ENCODE measurements at regions not wholly inside any gene's neighbourhood (a gene's known extent, or its start where the extent isn't known, plus 50 kb on each side); places are given as distances from the start of the nearest gene placed in this dataset.

GRCh38 chr13:86673931-86674431 lies 874.8 kb upstream of the SLITRK6 start:
- ATAC-seq: no peak
- TF ChIP-seq, protein P1, sequence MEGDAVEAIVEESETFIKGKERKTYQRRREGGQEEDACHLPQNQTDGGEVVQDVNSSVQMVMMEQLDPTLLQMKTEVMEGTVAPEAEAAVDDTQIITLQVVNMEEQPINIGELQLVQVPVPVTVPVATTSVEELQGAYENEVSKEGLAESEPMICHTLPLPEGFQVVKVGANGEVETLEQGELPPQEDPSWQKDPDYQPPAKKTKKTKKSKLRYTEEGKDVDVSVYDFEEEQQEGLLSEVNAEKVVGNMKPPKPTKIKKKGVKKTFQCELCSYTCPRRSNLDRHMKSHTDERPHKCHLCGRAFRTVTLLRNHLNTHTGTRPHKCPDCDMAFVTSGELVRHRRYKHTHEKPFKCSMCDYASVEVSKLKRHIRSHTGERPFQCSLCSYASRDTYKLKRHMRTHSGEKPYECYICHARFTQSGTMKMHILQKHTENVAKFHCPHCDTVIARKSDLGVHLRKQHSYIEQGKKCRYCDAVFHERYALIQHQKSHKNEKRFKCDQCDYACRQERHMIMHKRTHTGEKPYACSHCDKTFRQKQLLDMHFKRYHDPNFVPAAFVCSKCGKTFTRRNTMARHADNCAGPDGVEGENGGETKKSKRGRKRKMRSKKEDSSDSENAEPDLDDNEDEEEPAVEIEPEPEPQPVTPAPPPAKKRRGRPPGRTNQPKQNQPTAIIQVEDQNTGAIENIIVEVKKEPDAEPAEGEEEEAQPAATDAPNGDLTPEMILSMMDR (IDR thresholded peaks at IDR 0.05): no peak
- no peak for DNase-seq
- Histone ChIP-seq H3K4me1 (no peaks in the 10 kb centered on the region), H3K27ac (no peak overlapping the region), H3K4me3 (no peak overlapping the region), H3K27me3 (no peaks in the 10 kb centered on the region), H3K36me3 (no peaks in the 10 kb centered on the region), H3K9me3 (peaks cover 0 to 21% (median 0%) of the 10 kb centered on the region in 11 donors)
- intact Hi-C loops (cut with DNase I): no loop called here

DNA sequence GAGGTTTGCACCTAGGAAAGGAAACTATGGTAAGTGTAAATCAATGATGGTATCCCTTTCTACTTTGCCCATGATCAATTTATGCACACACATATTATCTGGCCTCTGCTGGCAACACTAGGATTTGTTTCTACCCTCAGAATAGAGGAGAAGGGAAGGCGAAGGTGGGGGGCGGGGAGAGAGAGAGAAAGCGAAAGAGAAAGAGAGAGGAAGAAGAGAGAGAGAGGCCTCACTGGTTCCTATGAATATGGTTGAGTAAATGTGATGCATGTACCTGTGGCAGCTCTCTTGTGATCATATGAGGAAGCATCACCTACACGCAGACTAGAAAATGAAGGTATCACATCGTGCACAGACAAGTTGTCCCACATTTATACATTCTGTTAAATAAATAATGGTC lies 882.0 kb upstream of the SLITRK6 start:
- H3K4me1 ChIP-seq: no peaks in the 10 kb centered on the region
- intact Hi-C loops (cut with DNase I): no loop called here
- no peaks in the 10 kb centered on the region for H3K36me3 ChIP-seq
- no peak overlapping the region for H3K4me3 ChIP-seq
- no peak overlapping the region for H3K27ac ChIP-seq
- H3K27me3 ChIP-seq: no peaks in the 10 kb centered on the region
- TF ChIP-seq, protein P1 (IDR thresholded peaks at IDR 0.05): no peak
- DNase-seq: no peak
- WGBS, 2 donors: 73% methylated on average over 5 of the region's 5 CpGs
- no peak for ATAC-seq
- peaks cover 0 to 31% (median 0%) of the 10 kb centered on the region in 11 donors for H3K9me3 ChIP-seq

- no peak for DNase-seq
- TF ChIP-seq, protein P1 (IDR thresholded peaks at IDR 0.05): no peak
- Histone ChIP-seq H3K27me3 (no peaks in the 10 kb centered on the region), H3K4me3 (no peak overlapping the region), H3K27ac (no peak overlapping the region), H3K4me1 (no peaks in the 10 kb centered on the region), H3K9me3 (peaks cover 0 to 29% (median 0%) of the 10 kb centered on the region in 11 donors), H3K36me3 (no peaks in the 10 kb centered on the region)
- intact Hi-C loops (cut with DNase I): no loop called here
- ATAC-seq: no peak
Measured at GRCh38 chr13:86684402-86684801, 885.2 kb upstream of the SLITRK6 start.

DNA sequence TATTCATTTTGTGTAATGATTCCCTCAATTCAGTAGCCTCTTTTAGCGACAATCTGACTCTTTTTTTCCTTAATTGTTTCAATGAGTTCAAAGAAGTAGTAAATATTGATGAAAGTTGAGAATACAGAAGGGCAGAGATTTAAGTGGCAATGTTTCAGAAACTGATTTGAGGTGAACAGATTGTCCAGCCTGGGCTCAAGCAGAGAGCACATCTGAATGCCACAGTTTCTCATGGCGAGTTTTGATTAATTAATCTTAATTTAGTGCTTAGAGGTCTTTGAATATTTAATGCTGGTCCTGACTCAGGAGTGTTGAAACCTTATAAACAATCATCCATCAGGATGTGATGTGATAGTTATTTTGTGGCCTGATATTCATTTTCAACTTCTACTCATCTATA lies 890.7 kb upstream of the SLITRK6 start:
- Histone ChIP-seq H3K9me3 (peaks cover 0 to 7% (median 0%) of the 10 kb centered on the region in 11 donors), H3K27me3 (no peaks in the 10 kb centered on the region), H3K27ac (no peak overlapping the region), H3K4me3 (no peak overlapping the region), H3K4me1 (no peaks in the 10 kb centered on the region), H3K36me3 (no peaks in the 10 kb centered on the region)
- TF ChIP-seq, protein P1 (IDR thresholded peaks at IDR 0.05): no peak
- no peak for DNase-seq
- intact Hi-C loops (cut with DNase I): no loop called here
- WGBS, 2 donors: 48 to 62% methylated on average over 2 of the region's 2 CpGs
- no peak for ATAC-seq
